SKM-1 treated with dmso at 0.1 percent for 144 hours (cell line): ENCODE measurements at regions not wholly inside any gene's neighbourhood (a gene's known extent, or its start where the extent isn't known, plus 50 kb on each side); places are given as distances from the start of the nearest gene placed in this dataset.

Experiments used
- DNase-seq: peaks from one replicate; lab custom pipeline; 2025; ENCODE audit not compliant: unreplicated experiment; lab: John Stamatoyannopoulos, UW

DNA sequence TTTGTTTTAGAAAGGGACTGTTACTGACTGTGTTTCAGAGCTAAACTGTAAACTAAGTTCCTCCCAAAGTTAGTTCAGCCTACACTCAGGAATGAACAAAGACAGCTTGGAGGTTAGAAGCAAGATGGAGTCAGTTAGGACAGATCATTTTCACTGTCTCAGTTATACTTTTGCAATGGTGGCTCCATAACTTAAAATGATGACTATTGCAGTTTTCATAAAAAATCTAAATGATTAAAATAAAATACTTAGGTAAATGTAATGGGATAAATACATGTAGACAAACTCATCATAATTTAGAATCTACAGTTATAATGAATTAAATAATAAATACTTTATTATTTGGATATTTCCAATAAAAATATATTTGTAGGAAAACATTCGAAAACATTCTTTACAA is 590.6 kb downstream of the EPHA7 start:
- DNase-seq = no peak

- no peak for DNase-seq
Measured at GRCh38 chr6:92827104-92827503, 592.3 kb downstream of the EPHA7 start.

- DNase-seq = no peak
Measured at GRCh38 chr6:92826633-92827032, 592.7 kb downstream of the EPHA7 start.

- no peak for DNase-seq
Measured at GRCh38 chr6:92822222-92822621, 597.1 kb downstream of the EPHA7 start.

DNA sequence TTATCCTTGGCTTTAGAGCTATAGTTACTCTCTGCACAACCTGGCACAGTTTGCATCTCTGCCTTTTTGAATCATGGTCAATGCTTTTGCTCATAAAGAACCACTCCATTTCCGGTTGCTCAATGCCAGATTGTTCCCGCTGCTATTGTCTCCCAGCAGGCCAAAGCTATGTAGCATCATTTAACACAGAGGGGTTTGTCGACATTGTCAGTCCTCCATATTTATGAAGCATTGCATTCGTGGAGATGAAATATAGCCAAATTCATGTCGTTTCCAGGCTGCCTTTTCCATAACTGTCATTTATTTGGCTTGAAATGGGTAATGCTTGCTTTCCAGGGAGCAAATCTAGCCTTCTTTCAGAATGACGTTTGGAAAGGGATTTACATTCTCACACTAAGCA is 598.8 kb downstream of the EPHA7 start:
- DNase-seq = no peak

GRCh38 chr6:92810913-92811312 is 608.4 kb downstream of the EPHA7 start:
- peak; percentile 51 for DNase-seq

GRCh38 chr6:92806254-92806653 is 613.1 kb downstream of the EPHA7 start:
- DNase-seq = no peak

- DNase-seq = no peak
Measured at GRCh38 chr6:92791403-92791802, 628.0 kb downstream of the EPHA7 start.

GRCh38 chr6:92790381-92790780 is 629.0 kb downstream of the EPHA7 start:
- DNase-seq = no peak

- no peak for DNase-seq
Measured at GRCh38 chr6:92784235-92784634, 635.1 kb downstream of the EPHA7 start.

DNA sequence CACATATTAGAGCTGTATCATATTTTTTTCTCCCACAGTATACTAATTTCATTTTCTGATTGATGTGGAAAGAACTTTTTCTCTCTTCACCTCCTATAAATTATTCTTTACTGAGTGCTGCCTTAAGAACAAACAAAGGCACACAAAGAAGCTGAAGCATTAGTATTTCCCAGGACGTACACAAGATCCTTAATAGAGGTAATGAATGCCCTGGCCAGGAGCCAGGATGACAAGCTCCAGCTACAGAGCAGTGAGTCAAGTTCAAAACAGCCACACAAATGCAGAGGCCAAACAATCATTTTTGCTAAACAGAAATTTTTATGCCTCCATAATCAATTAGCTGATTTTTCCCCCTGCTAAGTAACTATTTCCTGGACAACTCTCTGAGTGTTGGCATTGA is 639.6 kb downstream of the EPHA7 start:
- no peak for DNase-seq

DNA sequence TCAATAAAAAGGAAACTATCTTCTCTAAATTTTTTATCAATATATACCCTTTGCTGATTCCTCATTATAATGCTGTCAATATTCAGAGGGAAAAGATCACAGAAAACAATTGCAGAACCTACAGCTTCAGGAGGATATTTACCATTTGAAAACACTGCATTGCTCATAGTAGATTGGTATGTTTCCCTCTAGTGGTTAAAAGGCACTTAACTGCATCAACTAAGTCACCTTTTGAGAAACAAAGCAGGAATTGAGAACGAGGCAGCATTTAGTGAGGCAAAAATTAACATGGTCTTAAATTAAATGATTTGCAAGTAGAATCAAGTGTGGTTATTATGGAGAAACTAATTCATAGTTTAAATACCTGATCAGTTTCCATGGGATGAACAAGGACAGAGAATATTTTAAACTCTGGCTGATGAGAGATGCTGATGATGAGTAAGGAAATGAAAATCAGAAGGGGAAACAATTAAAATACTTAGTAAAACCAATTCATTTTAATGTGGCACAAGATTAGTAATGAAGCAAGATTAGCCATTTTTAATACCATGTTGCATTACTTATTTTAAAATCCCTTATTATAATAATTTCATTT is 642.1 kb downstream of the EPHA7 start:
- DNase-seq = peak; percentile 66

GRCh38 chr6:92770540-92770939 is 648.8 kb downstream of the EPHA7 start:
- DNase-seq = no peak

GRCh38 chr6:92767101-92767500 is 652.3 kb downstream of the EPHA7 start:
- DNase-seq = no peak

DNA sequence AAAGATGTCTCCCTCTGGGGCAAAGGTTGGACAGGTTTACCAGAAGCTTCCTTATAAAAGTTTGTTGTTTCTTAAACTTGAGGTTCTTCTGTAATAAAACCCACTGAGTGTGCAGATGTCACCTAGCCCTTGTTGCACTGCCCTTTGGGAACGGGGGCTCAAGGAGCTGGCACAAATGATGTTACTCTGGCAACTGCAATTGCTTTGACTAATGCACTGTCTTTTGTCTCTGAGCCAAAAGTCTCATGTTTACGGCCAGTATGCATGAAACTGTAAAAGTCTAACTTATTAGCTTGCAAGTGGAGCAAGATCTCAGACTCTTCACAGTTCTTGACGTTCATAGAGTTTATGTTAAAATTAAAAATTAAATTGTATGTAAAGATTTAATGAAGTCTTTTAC is 655.7 kb downstream of the EPHA7 start:
- no peak for DNase-seq

DNA sequence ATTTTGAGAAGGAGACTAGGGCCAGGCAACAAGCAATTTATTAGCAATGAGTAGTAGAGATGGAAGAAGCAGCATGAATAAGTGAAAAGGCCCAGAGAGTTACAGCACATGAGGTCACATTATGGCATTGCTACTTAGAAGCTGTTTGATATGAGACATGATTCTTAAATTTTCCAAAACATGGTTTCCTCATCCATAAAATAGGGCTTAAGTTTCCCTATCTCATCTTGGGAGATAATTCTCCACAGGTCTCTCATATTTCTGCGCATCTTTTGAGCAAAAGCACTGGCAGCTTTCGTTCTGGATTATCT is 656.1 kb downstream of the EPHA7 start:
- no peak for DNase-seq

- no peak for DNase-seq
Measured at GRCh38 chr6:92762443-92763273, 656.7 kb downstream of the EPHA7 start.

GRCh38 chr6:92759178-92759577 is 660.2 kb downstream of the EPHA7 start:
- DNase-seq = no peak

GRCh38 chr6:92757925-92758324 is 661.4 kb downstream of the EPHA7 start:
- DNase-seq = no peak

DNA sequence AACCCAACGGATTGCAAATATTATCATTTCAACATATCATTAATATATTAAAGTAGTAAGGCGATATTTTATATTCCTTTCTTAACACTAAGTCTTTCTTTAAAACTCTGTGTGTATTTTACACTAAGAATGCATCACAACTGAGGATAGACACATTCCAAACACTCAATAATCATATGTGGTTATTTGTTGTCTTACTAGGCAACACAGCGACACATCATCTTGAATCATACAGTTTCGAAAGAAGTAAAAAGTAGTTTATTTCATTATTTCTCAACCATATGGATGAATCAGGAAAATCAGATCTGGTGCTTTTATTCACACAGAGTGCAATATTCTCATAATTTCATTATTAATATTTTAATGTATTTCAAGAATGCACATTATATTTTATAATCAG is 662.4 kb downstream of the EPHA7 start:
- DNase-seq = no peak

GRCh38 chr6:92753956-92754355 is 665.4 kb downstream of the EPHA7 start:
- no peak for DNase-seq

DNA sequence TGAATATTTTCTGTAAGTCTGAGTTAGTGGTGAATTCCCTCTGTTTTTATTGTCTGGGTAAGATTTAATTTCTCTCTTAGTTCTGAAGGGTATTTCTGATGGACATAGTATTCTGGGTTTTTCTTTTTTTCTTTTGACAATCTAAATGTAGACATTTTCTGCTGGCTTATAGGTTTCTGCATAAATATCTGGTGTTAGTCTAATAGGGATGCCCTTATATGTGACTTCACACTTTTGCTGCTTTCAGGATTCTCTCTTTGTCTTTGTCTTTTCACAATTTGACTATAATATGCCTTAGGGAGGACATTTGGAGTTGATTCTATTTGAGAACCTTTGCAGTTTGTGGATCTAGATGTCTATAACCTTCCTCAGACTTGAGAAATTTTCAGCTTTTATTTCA is 667.2 kb downstream of the EPHA7 start:
- no peak for DNase-seq

GRCh38 chr6:92748131-92748530 is 671.2 kb downstream of the EPHA7 start:
- DNase-seq = no peak
